Neuronal stem cell (in vitro differentiated cells): ENCODE measurements at regions not wholly inside any gene's neighbourhood (a gene's known extent, or its start where the extent isn't known, plus 50 kb on each side); places are given as distances from the start of the nearest gene placed in this dataset.

ENCODE experiments used
- DNase-seq: peaks from one replicate; pipeline ENCODE4 v3.0.0-alpha.2; 2013; ENCODE audit warnings: low spot score
- H2AFZ ChIP-seq: one replicate; pipeline ENCODE4 v1.6.1; 2013; ENCODE audit warnings: mild to moderate bottlenecking, low read length, inconsistent platforms
- H2AK5ac ChIP-seq: 2 replicates; pipeline ENCODE4 v1.6.1; 2013; ENCODE audit warnings: low read depth, mild to moderate bottlenecking, inconsistent platforms, low read length, moderate library complexity, mixed read lengths
- H2BK120ac ChIP-seq: 2 replicates; pipeline ENCODE4 v1.6.1; 2013; ENCODE audit warnings: low read depth, mild to moderate bottlenecking, inconsistent platforms, low read length, moderate library complexity, mixed read lengths
- H2BK12ac ChIP-seq: one replicate; pipeline ENCODE4 v1.6.1; 2013; ENCODE audit warnings: low read length, inconsistent platforms
- H2BK15ac ChIP-seq: 2 replicates; pipeline ENCODE4 v1.6.1; 2013; ENCODE audit warnings: mild to moderate bottlenecking, low read length, inconsistent platforms, mixed read lengths
- H2BK5ac ChIP-seq: one replicate; pipeline ENCODE4 v1.6.1; 2013; ENCODE audit warnings: inconsistent platforms, mild to moderate bottlenecking, low read length, moderate library complexity
- H3K14ac ChIP-seq: one replicate; pipeline ENCODE4 v1.6.1; 2013; ENCODE audit warnings: low read length, inconsistent platforms
- H3K18ac ChIP-seq: 2 replicates; pipeline ENCODE4 v1.6.1; 2013; ENCODE audit warnings: low read length, inconsistent platforms
- H3K23ac ChIP-seq: 2 replicates; pipeline ENCODE4 v1.6.1; 2013; ENCODE audit warnings: low read depth, mild to moderate bottlenecking, mixed read lengths, low read length, inconsistent platforms; ENCODE audit not compliant: poor library complexity
- H3K27ac ChIP-seq: replicated peaks from 3 replicates; pipeline ENCODE4 v1.5.1; 2013; ENCODE audit warnings: low read length, inconsistent platforms
- H3K27me3 ChIP-seq, 3 experiments: 2 replicates each; pipeline ENCODE4 v1.6.1; 2013; ENCODE audit warnings: low read length in 3 of 3, mild to moderate bottlenecking in 2 of 3, inconsistent platforms in 1 of 3, low read depth in 1 of 3, mixed read lengths in 1 of 3, moderate library complexity in 1 of 3; ENCODE audit not compliant: control insufficient read depth in 3 of 3, insufficient read depth in 3 of 3
- H3K36me3 ChIP-seq, 2 donors: replicated peaks in 1 of 2; 2 replicates each; pipeline ENCODE4 v1.6.1; 2013; ENCODE audit warnings: low read length in 2 of 2; ENCODE audit not compliant: control insufficient read depth in 2 of 2, insufficient read depth in 2 of 2
- H3K4ac ChIP-seq: 2 replicates; pipeline ENCODE4 v1.6.1; 2013; ENCODE audit warnings: inconsistent platforms, mild to moderate bottlenecking, low read length, moderate library complexity
- H3K4me1 ChIP-seq, 2 donors: 1 replicate in 1 of 2; 2 replicates in 1 of 2; pipeline ENCODE4 v1.6.1; 2013; ENCODE audit warnings: low read length in 2 of 2, low read depth in 1 of 2; ENCODE audit not compliant: control insufficient read depth in 2 of 2, insufficient read depth in 1 of 2
- H3K4me2 ChIP-seq: one replicate; pipeline ENCODE4 v1.6.1; 2013; ENCODE audit warnings: mild to moderate bottlenecking, low read length, inconsistent platforms; ENCODE audit not compliant: insufficient read depth, poor library complexity, severe bottlenecking
- H3K4me3 ChIP-seq, 2 donors: 2 replicates each; pipeline ENCODE4 v1.5.1; 2013; ENCODE audit warnings: low read length in 2 of 2, mild to moderate bottlenecking in 2 of 2, inconsistent platforms in 1 of 2, moderate library complexity in 1 of 2
- H3K79me1 ChIP-seq: one replicate; pipeline ENCODE4 v1.6.1; 2013; ENCODE audit warnings: low read depth, mild to moderate bottlenecking, inconsistent platforms, low read length, moderate library complexity
- H3K9ac ChIP-seq: one replicate; pipeline ENCODE4 v1.6.1; 2013; ENCODE audit warnings: mild to moderate bottlenecking, low read depth, low read length, inconsistent platforms; ENCODE audit not compliant: poor library complexity
- H3K9me3 ChIP-seq, 2 donors: replicated peaks in 1 of 2; 2 replicates each; pipeline versions ENCODE3 to v1.6.1; 2013; ENCODE audit warnings: low read length in 2 of 2, mild to moderate bottlenecking in 2 of 2, inconsistent platforms in 1 of 2, low read depth in 1 of 2, mixed read lengths in 1 of 2, moderate library complexity in 1 of 2; ENCODE audit not compliant: control insufficient read depth in 2 of 2, insufficient read depth in 1 of 2
- H4K8ac ChIP-seq: one replicate; pipeline ENCODE4 v1.6.1; 2013; ENCODE audit warnings: low read depth, mild to moderate bottlenecking, inconsistent platforms, low read length, moderate library complexity
- H4K91ac ChIP-seq: one replicate; pipeline ENCODE4 v1.6.1; 2013; ENCODE audit warnings: low read length, low read depth, mild to moderate bottlenecking, inconsistent platforms; ENCODE audit not compliant: poor library complexity
- WGBS, 2 donors: extraction: QIAGEN DNeasy Blood & Tissue Kit; methylation state at CpG; one replicate each; pipeline ENCODE4 v1.1.7; 2013; ENCODE audit warnings: missing lambda C conversion rate in 2 of 2, mixed read lengths in 1 of 2; ENCODE audit not compliant: insufficient read length in 2 of 2, insufficient replicate concordance in 1 of 2; ENCODE audit errors: extremely low coverage in 2 of 2; 5-methylcytosine and 5-hydroxymethylcytosine counted together

DNA sequence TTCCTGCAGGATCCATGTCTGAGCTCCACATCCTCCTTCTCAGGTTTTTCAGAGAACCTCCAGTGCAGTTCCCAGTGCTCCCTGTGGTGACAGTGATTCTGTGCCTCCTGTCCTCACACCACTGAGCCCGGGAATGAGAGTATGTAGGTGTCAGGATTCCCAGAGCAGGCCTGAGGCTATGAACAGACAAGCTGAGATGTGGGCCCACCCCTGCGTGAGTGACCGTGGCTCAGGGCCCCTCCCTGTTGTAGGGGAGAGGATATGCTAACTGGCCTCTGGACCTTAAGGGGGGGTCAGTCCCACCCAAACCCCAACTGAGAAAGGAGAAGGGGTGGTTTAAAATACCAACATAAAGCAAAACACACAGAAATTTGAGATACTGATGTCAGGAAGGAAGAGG, 104.8 kb upstream of the RAB12 start:
- WGBS, 2 donors: no CpG with 5 or more reads among the region's 3 CpGs
- no peak overlapping the region for H4K8ac ChIP-seq
- no peak overlapping the region for H3K18ac ChIP-seq
- no peak overlapping the region for H3K14ac ChIP-seq
- H3K4me2 ChIP-seq: no peak overlapping the region
- H3K9me3 ChIP-seq: no peaks in the 10 kb centered on the region
- no peak overlapping the region for H3K23ac ChIP-seq
- H2BK120ac ChIP-seq: no peak overlapping the region
- H3K9ac ChIP-seq: no peak overlapping the region
- no peak overlapping the region for H2AFZ ChIP-seq
- no peaks in the 10 kb centered on the region for H3K36me3 ChIP-seq
- no peaks in the 10 kb centered on the region for H3K4me1 ChIP-seq
- no peaks in the 10 kb centered on the region for H3K79me1 ChIP-seq
- H3K27ac ChIP-seq: no peak overlapping the region
- H2BK12ac ChIP-seq: no peak overlapping the region
- no peak overlapping the region for H3K4me3 ChIP-seq
- no peak for DNase-seq
- no peak overlapping the region for H2BK5ac ChIP-seq
- no peak overlapping the region for H4K91ac ChIP-seq
- no peak overlapping the region for H2BK15ac ChIP-seq
- H3K27me3 ChIP-seq: no peaks in the 10 kb centered on the region
- H2AK5ac ChIP-seq: no peak overlapping the region
- no peak overlapping the region for H3K4ac ChIP-seq

DNA sequence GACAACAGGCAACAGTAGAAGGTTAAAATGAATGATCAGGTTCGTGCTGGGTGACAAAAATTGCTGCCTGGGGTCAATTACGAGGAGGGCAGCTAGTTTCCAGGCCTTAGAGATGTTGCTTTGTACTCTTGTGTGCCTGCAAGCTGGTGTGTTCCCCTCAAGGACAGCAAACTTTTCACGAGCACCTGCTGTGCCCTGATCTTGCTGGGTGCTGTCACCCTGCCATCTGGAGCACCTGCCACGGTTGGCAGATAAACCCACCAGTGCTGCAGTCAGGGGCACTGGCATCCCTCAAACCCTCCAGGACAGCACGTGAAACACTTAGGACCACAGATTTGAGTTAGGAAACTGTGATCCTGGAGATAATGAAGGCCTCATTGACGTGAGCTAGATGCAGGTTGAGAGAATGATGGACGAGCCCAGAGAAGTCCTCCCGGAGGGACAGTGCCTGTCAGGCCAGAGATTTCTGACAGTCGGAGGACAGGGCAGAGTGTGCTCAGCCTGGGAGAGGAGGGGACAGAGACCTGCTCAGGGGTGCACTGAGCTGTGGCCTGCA, 104.3 kb upstream of the RAB12 start:
- Histone ChIP-seq H3K4me2 (no peak overlapping the region), H4K8ac (no peak overlapping the region), H3K14ac (peak overlapping the region; percentile 25), H3K18ac (peak overlapping the region; percentile 21), H4K91ac (no peak overlapping the region), H3K4me3 (no peak overlapping the region), H3K9ac (no peak overlapping the region), H3K9me3 (no peaks in the 10 kb centered on the region), H3K79me1 (no peaks in the 10 kb centered on the region), H3K27me3 (no peaks in the 10 kb centered on the region), H3K27ac (no peak overlapping the region), H3K36me3 (no peaks in the 10 kb centered on the region), H2BK12ac (no peak overlapping the region), H2AFZ (no peak overlapping the region), H2BK15ac (no peak overlapping the region), H3K4ac (no peak overlapping the region), H2AK5ac (no peak overlapping the region), H3K4me1 (no peaks in the 10 kb centered on the region), H3K23ac (no peak overlapping the region), H2BK5ac (no peak overlapping the region), H2BK120ac (no peak overlapping the region)
- WGBS, 2 donors: no CpG with 5 or more reads among the region's 9 CpGs
- no peak for DNase-seq

DNA sequence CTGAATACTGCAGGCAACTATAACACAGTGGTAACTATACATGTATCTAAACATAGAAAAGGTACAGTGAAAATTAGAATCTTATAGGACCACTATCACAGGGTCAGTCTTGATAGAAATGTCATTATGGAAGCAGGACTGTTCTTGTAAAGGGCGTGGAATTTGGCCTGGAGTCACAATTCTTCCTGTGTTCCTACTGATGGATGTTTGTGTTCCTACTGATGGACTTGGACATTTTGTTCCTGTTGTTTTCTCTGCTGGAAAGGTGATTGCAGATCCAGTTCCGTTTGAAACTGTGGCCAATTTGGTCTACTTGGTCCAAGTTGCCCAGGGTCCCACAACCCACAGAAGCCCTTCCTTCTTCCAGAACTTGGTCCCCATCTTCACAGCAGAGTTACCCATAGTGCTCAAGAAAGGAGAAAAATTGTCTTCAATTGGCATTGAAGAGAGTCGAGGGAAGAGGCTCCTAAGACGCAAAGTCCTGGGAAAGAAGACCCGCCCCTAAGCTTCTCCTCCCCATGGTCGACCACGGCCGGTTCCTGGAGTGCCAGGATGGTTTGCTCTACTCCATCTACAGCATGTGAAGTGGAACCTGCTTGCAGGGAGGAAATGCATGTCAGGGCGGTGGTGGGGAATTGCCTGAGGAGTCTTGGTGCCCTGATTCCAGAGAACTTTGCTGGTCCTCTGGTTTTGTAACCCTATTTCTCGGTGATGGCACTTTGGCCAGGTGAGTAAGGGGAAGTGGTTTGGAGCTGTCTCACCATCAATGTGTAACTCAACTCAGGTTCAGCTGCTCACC, 102.8 kb upstream of the RAB12 start:
- Histone ChIP-seq H4K8ac (no peak overlapping the region), H2BK15ac (no peak overlapping the region), H3K4me3 (no peak overlapping the region), H3K18ac (no peak overlapping the region), H3K9ac (no peak overlapping the region), H2BK12ac (no peak overlapping the region), H3K14ac (no peak overlapping the region), H3K36me3 (no peaks in the 10 kb centered on the region), H2BK5ac (no peak overlapping the region), H3K9me3 (no peaks in the 10 kb centered on the region), H4K91ac (no peak overlapping the region), H2AK5ac (no peak overlapping the region), H3K4me2 (no peak overlapping the region), H3K4me1 (no peaks in the 10 kb centered on the region), H2AFZ (no peak overlapping the region), H3K27ac (no peak overlapping the region), H2BK120ac (no peak overlapping the region), H3K4ac (no peak overlapping the region), H3K23ac (no peak overlapping the region), H3K79me1 (no peaks in the 10 kb centered on the region), H3K27me3 (peaks cover 0 to 2% (median 0%) of the 10 kb centered on the region in 3 experiments)
- WGBS, 2 donors: no CpG with 5 or more reads among the region's 10 CpGs
- no peak for DNase-seq

DNA sequence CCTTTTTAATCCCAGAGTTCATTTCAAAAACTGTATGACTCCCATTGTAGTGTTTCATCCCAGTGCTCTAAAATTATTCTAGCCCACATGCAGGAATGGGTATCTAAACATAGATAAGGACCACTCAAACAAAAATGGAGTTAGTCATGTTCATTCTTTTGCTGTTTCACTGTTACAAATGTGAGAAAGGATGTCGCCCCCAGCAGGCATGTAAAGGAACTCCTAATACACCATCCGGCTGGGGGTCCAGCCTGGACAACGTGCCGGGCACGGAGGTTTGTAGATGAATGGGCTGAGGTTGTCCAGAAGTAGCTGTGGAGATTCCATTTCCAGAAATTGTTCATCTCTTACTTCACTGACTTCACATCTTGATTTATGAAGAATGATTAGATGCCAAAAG, 101.9 kb upstream of the RAB12 start:
- Histone ChIP-seq H3K9me3 (no peaks in the 10 kb centered on the region), H3K23ac (no peak overlapping the region), H4K8ac (no peak overlapping the region), H3K27ac (no peak overlapping the region), H3K14ac (no peak overlapping the region), H3K9ac (no peak overlapping the region), H2AFZ (no peak overlapping the region), H2AK5ac (no peak overlapping the region), H3K4me2 (no peak overlapping the region), H3K4ac (no peak overlapping the region), H2BK120ac (no peak overlapping the region), H3K4me3 (no peak overlapping the region), H3K36me3 (no peaks in the 10 kb centered on the region), H2BK12ac (no peak overlapping the region), H2BK15ac (no peak overlapping the region), H3K18ac (no peak overlapping the region), H3K79me1 (no peaks in the 10 kb centered on the region), H2BK5ac (no peak overlapping the region), H3K27me3 (peaks cover 0 to 6% (median 0%) of the 10 kb centered on the region in 3 experiments), H4K91ac (no peak overlapping the region), H3K4me1 (no peaks in the 10 kb centered on the region)
- no peak for DNase-seq
- WGBS, 2 donors: no CpG with 5 or more reads among the region's 5 CpGs
